Transverse colon (tissue), 4 donors: ENCODE measurements at regions not wholly inside any gene's neighbourhood (a gene's known extent, or its start where the extent isn't known, plus 50 kb on each side); places are given as distances from the start of the nearest gene placed in this dataset.

Experiments
- DNase-seq: peaks from one replicate; pipeline ENCODE4 v3.0.0-alpha.2; 2019
- H3K27ac ChIP-seq, 4 donors: fragments of 200-600 bp; sonication (generic); 2 replicates each; pipeline ENCODE4 v1.5.1; 2016 to 2018; ENCODE audit warnings: inconsistent platforms in 4 of 4
- H3K27me3 ChIP-seq: fragments of 200-600 bp; sonication (generic); 2 replicates; pipeline ENCODE4 v1.5.1; 2017; ENCODE audit warnings: inconsistent platforms
- H3K36me3 ChIP-seq, 4 donors: fragments of 200-600 bp; sonication (generic); 2 replicates each; pipeline ENCODE4 v1.5.1; 2017 to 2019; ENCODE audit warnings: inconsistent platforms in 4 of 4
- H3K4me1 ChIP-seq, 4 donors: fragments of 200-600 bp; sonication (generic); 2 replicates each; pipeline ENCODE4 v1.5.1; 2017 to 2020; ENCODE audit warnings: inconsistent platforms in 4 of 4
- H3K4me3 ChIP-seq, 4 donors: fragments of 200-600 bp; sonication (generic); 1 replicate in 1 of 4; 2 replicates in 3 of 4; pipeline versions ENCODE4 v1.5.1 to v1.6.1; 2017 to 2019; ENCODE audit warnings: inconsistent platforms in 4 of 4
- H3K9me3 ChIP-seq, 2 donors: fragments of 200-600 bp; sonication (generic); 2 replicates each; pipeline ENCODE4 v1.5.1; 2017 to 2019; ENCODE audit warnings: inconsistent platforms in 2 of 2
- CTCF ChIP-seq, 5 experiments: fragments of 200-600 bp in 3 of 5; fragments of 450-650 bp in 2 of 5; sonication (generic) in 3 of 5; IDR thresholded peaks; 1 replicate in 2 of 5; 2 replicates in 3 of 5; pipeline ENCODE4 v1.5.1; 2016 to 2017; ENCODE audit warnings: antibody characterized with exemption in 5 of 5, inconsistent platforms in 3 of 5, mild to moderate bottlenecking in 2 of 5, moderate library complexity in 1 of 5
- EP300 ChIP-seq: sonication (generic); formaldehyde crosslinking; IDR thresholded peaks from one replicate; pipeline ENCODE4 v1.6.1; 2017; ENCODE audit warnings: antibody characterized with exemption, low read depth
- POLR2A ChIP-seq: fragments of 450-650 bp; IDR thresholded peaks from one replicate; pipeline ENCODE4 v1.6.1; 2016; ENCODE audit warnings: antibody characterized with exemption, mild to moderate bottlenecking, moderate library complexity
- POLR2AphosphoS5 ChIP-seq, 3 donors: sonication (generic); formaldehyde crosslinking; IDR thresholded peaks; one replicate each; pipeline ENCODE4 v1.6.1; 2016; ENCODE audit warnings: antibody characterized with exemption in 3 of 3
- WGBS, 2 donors: methylation state at CpG; one replicate each; pipeline ENCODE4 v1.1.5; 2018; ENCODE audit warnings: low coverage in 1 of 2; 5-methylcytosine and 5-hydroxymethylcytosine counted together
- in situ Hi-C, 4 donors: fragments of 200-750 bp; cut with MboI; loops; one replicate each; pipeline versions ENCODE4 v1.15.0 to v1.15.1; 2017; ENCODE audit warnings: low sequenced_read_pairs in 3 of 4, low pct_ligation_motif_present in 1 of 4, low pct_unique_long_range_greater_than_20kb in 1 of 4
- intact Hi-C: fragments of 100-400 bp; cut with DNase I; formaldehyde crosslinking; loops from one replicate; pipeline ENCODE4 v1.15.1; 2023; ENCODE audit warnings: low total_unique reads

GRCh38 chr11:80733790-80734189, 1293.0 kb upstream of the TENM4 start:
- 89% methylated on average over 2 of the region's 2 CpGs; no CpG with 5 or more reads in 1 of the 2 donors for WGBS, 2 donors
- no peak for DNase-seq
- H3K4me1 ChIP-seq: no peaks in the 10 kb centered on the region
- intact Hi-C loops: no loop called here
- no peaks in the 10 kb centered on the region for H3K36me3 ChIP-seq
- H3K27ac ChIP-seq: no peak overlapping the region
- in situ Hi-C loops: no loop called here
- TF ChIP-seq POLR2AphosphoS5 (IDR thresholded peaks at IDR 0.05) (no peak), EP300 (no peak), POLR2A (no peak), CTCF (IDR thresholded peaks at IDR 0.05) (no peak)
- H3K4me3 ChIP-seq: no peak overlapping the region
- H3K27me3 ChIP-seq: no peaks in the 10 kb centered on the region
- no peaks in the 10 kb centered on the region for H3K9me3 ChIP-seq

- in situ Hi-C loops: no loop called here
Measured at GRCh38 chr11:80733361-80733760, 1292.5 kb upstream of the TENM4 start.

GRCh38 chr11:80727315-80727714, 1286.5 kb upstream of the TENM4 start:
- Histone ChIP-seq H3K9me3 (no peaks in the 10 kb centered on the region), H3K27me3 (no peaks in the 10 kb centered on the region), H3K4me3 (no peak overlapping the region), H3K4me1 (no peaks in the 10 kb centered on the region), H3K36me3 (no peaks in the 10 kb centered on the region), H3K27ac (no peak overlapping the region)
- 0 to 15% methylated on average over 2 to 3 of the region's 3 CpGs for WGBS, 2 donors
- intact Hi-C loops: no loop called here
- in situ Hi-C loops: no loop called here
- TF ChIP-seq CTCF (IDR thresholded peaks at IDR 0.05) (peak in 2 of 5 experiments; percentile 15 to 19), POLR2A (no peak)
- DNase-seq: no peak

More at GRCh38 chr11:80733361-80733760, 1292.5 kb upstream of the TENM4 start:
- Histone ChIP-seq H3K36me3 (no peaks in the 10 kb centered on the region), H3K27me3 (no peaks in the 10 kb centered on the region), H3K27ac (no peak overlapping the region), H3K4me1 (no peaks in the 10 kb centered on the region), H3K4me3 (no peak overlapping the region), H3K9me3 (no peaks in the 10 kb centered on the region)
- TF ChIP-seq EP300 (no peak), CTCF (IDR thresholded peaks at IDR 0.05) (no peak)
- WGBS, 2 donors: 93 to 94% methylated on average over 2 to 3 of the region's 3 CpGs
- intact Hi-C loops: no loop called here
- no peak for DNase-seq

- no peak overlapping the region for H3K27ac ChIP-seq
- no peak for DNase-seq
- H3K36me3 ChIP-seq: no peaks in the 10 kb centered on the region
- TF ChIP-seq EP300: no peak
- no peak for TF ChIP-seq POLR2AphosphoS5 (IDR thresholded peaks at IDR 0.05)
- no peak for TF ChIP-seq POLR2A
- no peak for TF ChIP-seq CTCF (IDR thresholded peaks at IDR 0.05)
- in situ Hi-C loops (no loop called here), intact Hi-C loops (no loop called here)
- no peak overlapping the region for H3K4me3 ChIP-seq
- H3K9me3 ChIP-seq: no peaks in the 10 kb centered on the region
- H3K4me1 ChIP-seq: no peaks in the 10 kb centered on the region
- H3K27me3 ChIP-seq: no peaks in the 10 kb centered on the region
Measured at GRCh38 chr11:80726236-80726635, 1285.4 kb upstream of the TENM4 start.
